CD4-positive, alpha-beta T cell treated with Interleukin-2 at 100 ng/mL for 4 hours (primary cell): ENCODE measurements at regions not wholly inside any gene's neighbourhood (a gene's known extent, or its start where the extent isn't known, plus 50 kb on each side); places are given as distances from the start of the nearest gene placed in this dataset.
A peak's percentile ranks its signal among the peaks of the same experiment; 100 is the strongest.

ENCODE experiments used
- DNase-seq: peaks from one replicate; pipeline ENCODE4 v3.0.0-alpha.2; 2020; ENCODE audit warnings: low spot score

- no peak for DNase-seq
Observed at GRCh38 chr2:217623281-217623912, 379.4 kb downstream of the TNS1 start.

GRCh38 chr2:217622205-217623060 lies 380.4 kb downstream of the TNS1 start:
- DNase-seq, result no peak

- no peak for DNase-seq
Observed at GRCh38 chr2:217621391-217621801, 381.4 kb downstream of the TNS1 start.

GRCh38 chr2:217618744-217619143 lies 384.1 kb downstream of the TNS1 start:
- DNase-seq, result no peak

GRCh38 chr2:217617616-217618022 lies 385.2 kb downstream of the TNS1 start:
- no peak for DNase-seq

GRCh38 chr2:217616936-217617335 lies 385.9 kb downstream of the TNS1 start:
- no peak for DNase-seq

- no peak for DNase-seq
Observed at GRCh38 chr2:217615171-217615570, 387.6 kb downstream of the TNS1 start.

- DNase-seq, result no peak
Observed at GRCh38 chr2:217614498-217614897, 388.3 kb downstream of the TNS1 start.

- DNase-seq, result no peak
Observed at GRCh38 chr2:217614096-217614495, 388.7 kb downstream of the TNS1 start.

- DNase-seq, result no peak
Observed at GRCh38 chr2:217612920-217613319, 389.9 kb downstream of the TNS1 start.

GRCh38 chr2:217612211-217612610 lies 390.6 kb downstream of the TNS1 start:
- no peak for DNase-seq

GRCh38 chr2:217611626-217612127 lies 391.1 kb downstream of the TNS1 start:
- DNase-seq, result no peak

- DNase-seq, result no peak
Observed at GRCh38 chr2:217611056-217611455, 391.7 kb downstream of the TNS1 start.

- DNase-seq, result peak; percentile 22
Observed at GRCh38 chr2:217610401-217610814, 392.4 kb downstream of the TNS1 start.

GRCh38 chr2:217609952-217610351 lies 392.8 kb downstream of the TNS1 start:
- DNase-seq, result no peak

GRCh38 chr2:217606296-217606695 lies 396.5 kb downstream of the TNS1 start:
- DNase-seq, result no peak

- no peak for DNase-seq
Observed at GRCh38 chr2:217604527-217605194, 398.1 kb downstream of the TNS1 start.

GRCh38 chr2:217601601-217602000 lies 401.2 kb downstream of the TNS1 start:
- DNase-seq, result no peak

- DNase-seq, result no peak
Observed at GRCh38 chr2:217599906-217600305, 402.9 kb downstream of the TNS1 start.

GRCh38 chr2:217597681-217598080 lies 405.1 kb downstream of the TNS1 start:
- DNase-seq, result no peak

GRCh38 chr2:217597145-217597544 lies 405.6 kb downstream of the TNS1 start:
- no peak for DNase-seq

- DNase-seq, result no peak
Observed at GRCh38 chr2:217593732-217594131, 409.1 kb downstream of the TNS1 start.

- DNase-seq, result no peak
Observed at GRCh38 chr2:217588266-217588665, 414.5 kb downstream of the TNS1 start.
